Activated CD4-positive, alpha-beta T cell treated with anti-CD3 and anti-CD28 coated beads for 4 hours (primary cell): ENCODE measurements at regions not wholly inside any gene's neighbourhood (a gene's known extent, or its start where the extent isn't known, plus 50 kb on each side); places are given as distances from the start of the nearest gene placed in this dataset.
"Not testable (repeated sequence)": the region's sequence is repeated elsewhere in the genome, so short reads cannot be mapped to it uniquely, and the experiment has no call there.

Source experiments
- DNase-seq, 2 donors: peaks; one replicate each; pipeline ENCODE4 v3.0.0-alpha.2; 2020

GRCh38 chr3:21995079-21995607, 244.1 kb upstream of the ZNF385D start:
- DNase-seq: no peak

DNA sequence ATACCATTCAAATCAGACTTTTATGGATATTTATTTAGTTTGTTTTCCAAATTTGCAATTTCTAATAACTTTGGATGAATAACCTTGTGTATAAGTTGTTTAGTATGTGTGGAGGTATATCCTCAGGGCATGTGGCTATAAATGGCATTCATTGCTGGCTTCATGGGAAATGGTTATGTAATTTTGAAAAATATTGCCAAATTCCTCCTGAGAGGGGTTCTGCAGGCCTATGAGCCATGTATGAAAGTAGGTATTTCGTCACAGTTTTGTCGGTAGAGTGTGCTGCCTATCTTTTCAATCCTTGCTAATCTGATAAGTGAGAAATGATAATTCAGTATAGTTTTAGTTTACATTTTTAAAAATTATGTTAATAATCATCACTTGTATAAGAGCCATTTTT, 256.4 kb upstream of the ZNF385D start:
- no peak for DNase-seq

DNA sequence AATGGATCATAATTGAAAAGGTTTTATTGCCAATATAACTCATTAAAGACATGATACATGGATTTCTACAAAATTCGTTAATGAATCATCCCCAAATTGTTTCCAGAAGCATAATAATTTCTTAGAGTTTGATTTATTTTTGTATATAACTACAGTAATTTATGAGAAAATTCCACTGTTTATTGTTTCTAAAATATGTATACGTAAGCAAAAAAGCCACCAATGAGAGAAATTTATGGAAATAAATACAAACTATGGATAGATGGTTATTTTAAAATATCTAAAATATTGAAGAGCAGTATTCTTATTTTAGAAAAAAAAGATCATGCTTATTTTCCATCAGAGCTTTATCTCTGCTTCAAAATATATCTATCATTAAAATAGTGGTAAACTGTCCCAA, 260.0 kb upstream of the ZNF385D start:
- no peak for DNase-seq

GRCh38 chr3:22012471-22012870, 261.5 kb upstream of the ZNF385D start:
- DNase-seq: no peak

DNA sequence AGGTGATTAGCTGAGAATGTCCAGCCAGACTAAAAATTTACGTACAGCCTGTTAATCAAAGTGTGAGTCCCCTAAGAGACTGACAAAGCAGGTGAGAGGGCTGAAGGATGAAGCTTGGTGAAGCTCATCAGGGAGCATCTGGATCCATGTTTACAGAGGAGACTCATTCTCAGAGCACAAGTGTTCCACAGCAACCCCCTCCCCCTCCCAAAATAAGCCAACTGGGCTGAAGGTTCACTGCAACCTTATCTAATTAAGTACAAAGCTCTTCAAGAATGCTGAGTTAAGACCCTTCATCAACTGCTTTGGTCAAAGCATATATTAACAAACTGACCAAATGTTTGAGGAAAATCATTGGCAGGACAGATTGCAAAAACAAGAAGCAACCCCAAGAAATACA, 262.6 kb upstream of the ZNF385D start:
- DNase-seq: no peak

DNA sequence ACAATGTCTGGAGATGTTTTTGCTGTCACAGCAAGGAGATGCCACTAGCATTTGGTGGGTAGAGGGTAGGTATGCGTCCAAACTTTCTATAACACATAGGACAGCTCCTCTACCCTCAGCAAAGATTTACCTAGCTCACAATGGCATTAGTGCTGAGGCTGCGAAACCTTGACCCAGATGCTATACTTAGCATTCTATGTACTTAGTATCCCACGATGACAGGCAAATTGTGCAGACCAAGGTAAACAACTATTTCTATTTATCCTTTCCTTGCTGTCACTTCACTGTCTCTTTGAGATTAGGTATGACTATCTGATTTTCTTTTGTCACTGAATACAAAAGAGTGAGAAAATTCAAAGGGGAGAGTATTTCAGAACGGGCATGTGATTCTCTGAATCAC, 265.2 kb upstream of the ZNF385D start:
- no peak for DNase-seq

DNA sequence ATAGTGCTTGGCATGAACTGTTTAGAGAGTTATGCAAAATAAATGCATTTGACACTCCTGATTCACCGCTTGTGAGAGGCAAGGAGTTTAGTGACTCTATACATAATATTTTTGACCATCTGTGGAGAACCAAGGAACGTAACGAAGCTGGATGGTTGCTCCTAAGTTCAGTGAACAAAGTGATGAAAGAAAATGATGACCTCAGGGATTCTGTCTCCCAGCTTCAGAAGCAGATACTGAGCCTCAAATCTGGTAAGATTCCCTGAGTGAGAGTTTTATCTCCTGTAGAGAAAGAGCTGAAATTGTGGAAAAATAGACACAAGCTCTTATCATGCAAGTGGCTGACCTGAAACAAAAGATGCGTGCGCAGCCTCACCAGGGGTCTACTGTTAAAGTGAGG, 273.6 kb upstream of the ZNF385D start:
- not testable (repeated sequence) for DNase-seq

DNA sequence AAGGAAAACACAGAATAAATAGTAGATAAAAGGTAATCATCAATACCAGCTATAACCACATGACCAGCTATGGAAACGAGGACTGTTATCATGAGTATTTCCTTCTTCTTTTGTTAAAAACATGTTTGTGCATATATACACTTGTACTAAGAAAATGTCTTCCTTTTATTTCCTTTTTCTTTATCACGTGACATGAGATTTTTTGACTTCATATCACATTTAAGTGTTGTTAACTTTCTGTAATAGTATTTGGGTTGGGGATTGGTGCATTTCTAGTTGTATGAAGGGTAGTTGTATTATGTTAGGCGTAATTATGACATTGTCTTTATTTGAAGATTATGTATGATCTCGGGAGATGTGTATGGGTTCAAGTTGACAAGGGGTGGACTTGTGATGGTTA, 278.5 kb upstream of the ZNF385D start:
- no peak for DNase-seq

DNA sequence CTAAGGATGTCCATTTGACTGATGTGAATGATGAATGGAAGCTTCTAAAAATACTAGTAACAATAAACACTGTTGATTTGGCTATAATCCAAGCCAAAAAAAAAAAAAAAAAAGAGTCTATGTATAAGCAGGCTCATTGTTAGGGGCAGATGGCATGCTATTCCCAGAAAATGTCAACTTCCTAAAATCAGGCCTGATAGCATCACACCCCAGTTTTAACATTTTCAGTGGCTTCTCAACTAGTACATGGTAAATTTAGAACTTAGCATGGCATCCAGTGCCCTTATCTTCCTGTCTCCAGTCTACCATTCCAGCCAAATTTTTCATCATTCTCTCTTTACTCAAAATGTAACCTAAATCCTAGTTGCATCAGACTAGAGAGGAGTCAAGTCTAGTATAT, 288.2 kb upstream of the ZNF385D start:
- DNase-seq: no peak

DNA sequence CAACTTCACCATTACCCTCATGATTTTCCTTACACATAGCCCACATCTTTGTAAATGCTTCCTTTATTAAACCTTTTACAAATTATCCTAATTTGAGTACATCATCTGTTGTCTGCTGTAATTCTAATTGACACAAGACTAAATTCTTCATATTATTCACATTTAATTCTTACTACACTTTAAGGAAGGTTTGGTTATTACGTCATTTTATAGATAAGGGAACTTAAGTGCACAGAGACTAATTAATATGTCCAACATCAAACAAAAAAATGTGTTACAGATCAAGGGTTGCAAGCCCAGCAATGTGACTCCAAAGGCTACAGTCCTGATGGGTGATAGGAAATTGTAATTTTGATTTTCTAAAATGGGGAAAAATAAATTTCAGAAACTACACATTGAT, 289.1 kb upstream of the ZNF385D start:
- DNase-seq: no peak

GRCh38 chr3:22045882-22046281, 294.9 kb upstream of the ZNF385D start:
- DNase-seq: no peak

DNA sequence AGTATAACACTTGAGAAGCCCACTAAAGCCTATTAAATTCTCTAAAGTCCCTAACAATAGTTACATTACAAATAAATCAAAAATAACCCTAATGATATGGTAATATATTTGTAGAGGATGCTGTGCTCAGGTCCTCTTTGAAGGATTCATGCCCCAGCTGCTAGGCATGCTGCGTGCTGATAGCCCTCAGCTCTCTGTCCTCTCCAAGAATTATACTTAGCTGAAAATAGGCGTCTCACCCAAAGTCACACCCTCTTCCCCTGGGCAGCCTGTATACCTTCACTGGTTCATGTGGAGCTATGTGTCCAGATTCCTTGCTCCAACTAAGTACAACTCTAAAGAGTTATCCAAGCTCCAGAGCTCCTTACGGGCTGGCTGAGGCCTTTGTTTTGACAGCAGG, 312.5 kb upstream of the ZNF385D start:
- no peak for DNase-seq

DNA sequence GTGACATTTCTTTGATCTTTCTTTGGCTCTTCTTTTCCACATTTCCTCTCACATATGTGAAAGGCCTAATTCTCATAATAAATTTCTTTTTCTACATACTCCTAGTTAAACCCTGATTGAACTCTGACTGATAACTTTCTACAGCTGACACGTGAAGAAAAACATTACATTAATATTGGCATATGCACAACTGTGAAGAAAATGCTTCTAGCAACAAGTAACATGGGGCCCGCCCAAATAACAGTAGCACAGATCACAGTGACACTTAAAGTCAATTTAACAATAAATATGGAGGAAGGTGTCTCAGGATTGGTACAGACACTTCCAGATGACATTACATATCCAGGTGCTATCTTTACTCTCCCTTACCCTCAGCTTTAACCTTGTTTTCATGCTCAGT, 317.6 kb upstream of the ZNF385D start:
- DNase-seq: no peak

- DNase-seq: no peak
Measured at GRCh38 chr3:22088204-22088603, 337.2 kb upstream of the ZNF385D start.

GRCh38 chr3:22089284-22089683, 338.3 kb upstream of the ZNF385D start:
- DNase-seq: no peak

DNA sequence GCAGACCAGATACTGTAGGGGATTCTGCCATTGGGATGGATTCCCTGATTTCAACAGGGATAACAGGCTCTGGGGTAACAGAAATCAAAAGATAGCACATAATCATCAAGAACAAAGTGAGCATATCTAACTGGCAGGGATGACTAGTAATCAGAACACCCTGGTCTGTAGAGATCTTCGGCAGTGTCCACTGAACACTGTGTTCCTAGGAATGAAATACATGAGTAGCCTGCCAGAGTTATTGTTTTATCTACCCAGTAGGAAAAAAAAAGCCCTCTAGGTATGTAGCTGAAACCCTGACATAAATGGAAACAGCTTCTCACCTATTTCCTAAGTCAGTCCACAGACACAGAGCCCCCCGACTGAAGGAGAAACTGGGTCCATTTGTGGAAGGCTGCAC, 340.3 kb upstream of the ZNF385D start:
- DNase-seq: no peak

GRCh38 chr3:22098021-22098420, 347.0 kb upstream of the ZNF385D start:
- no peak for DNase-seq

DNA sequence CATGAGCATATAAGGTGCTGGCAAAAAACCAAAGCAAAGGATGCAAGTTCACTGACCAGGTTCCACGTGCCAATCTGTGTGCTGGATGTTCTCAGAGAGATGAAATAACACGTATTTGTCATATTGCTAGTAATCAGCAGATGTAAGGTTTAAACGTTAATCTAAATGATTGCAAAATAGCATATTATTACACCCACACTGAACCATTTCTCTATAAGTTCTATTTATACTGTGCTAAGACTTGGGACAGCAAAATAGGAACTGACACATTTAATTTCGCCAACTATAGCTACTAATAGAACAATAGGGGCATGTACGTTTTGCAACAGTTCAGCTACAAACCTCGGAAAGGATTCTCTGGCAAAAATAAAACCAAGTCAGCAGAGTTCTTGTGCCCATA, 350.3 kb upstream of the ZNF385D start:
- DNase-seq: no peak

- DNase-seq: no peak
Measured at GRCh38 chr3:22101811-22102210, 350.8 kb upstream of the ZNF385D start.

DNA sequence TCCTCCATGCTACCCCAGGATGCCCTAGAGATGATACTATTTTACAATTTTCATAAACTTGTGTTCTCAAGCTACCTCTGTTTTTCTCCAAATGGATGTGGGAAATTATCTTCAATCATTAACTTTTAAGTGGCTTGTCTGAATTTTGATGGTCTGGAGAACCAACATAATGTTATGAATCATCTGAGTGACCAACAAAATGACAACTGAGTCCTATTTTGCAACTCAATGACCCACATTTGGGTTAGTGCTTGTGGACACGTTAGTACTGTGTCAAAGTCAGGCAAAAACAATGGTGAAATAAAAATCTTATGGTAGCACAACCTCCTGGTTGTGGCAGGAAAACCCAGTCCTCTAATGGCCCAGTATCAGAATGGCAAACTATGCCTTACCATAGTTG, 352.4 kb upstream of the ZNF385D start:
- DNase-seq: no peak

DNA sequence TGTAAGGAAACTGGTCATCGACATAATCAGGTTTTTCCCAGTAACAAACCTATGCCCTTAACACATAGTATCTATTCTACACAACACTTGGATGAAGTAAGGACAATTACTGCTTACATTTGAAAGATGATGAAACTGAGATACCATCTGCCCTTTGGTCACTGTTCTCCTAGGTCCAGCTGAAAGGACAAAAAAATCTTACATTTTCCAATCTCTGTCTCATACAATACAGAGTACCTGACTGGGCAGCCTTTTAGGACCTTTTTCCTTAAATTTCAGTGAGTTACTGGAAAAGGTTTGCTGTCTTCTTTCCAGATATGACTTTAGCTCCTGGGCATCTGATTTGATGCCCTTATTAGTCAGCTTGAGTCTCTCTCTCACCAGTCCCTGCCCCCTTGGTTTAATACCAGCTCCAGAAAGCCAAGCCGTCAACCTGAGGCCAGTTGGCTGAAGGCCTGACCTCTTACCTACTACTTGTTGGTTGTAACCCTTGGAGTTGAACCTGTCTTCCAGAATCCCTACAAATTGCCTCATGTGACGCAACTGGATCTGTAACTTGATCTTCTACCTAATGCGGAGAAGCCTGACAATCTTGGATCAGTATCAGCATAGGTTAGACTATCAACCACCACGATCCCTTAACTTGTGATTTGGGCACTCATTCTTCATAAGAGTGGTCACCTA, 355.3 kb upstream of the ZNF385D start:
- DNase-seq: no peak

GRCh38 chr3:22111226-22111625, 360.2 kb upstream of the ZNF385D start:
- DNase-seq: no peak

DNA sequence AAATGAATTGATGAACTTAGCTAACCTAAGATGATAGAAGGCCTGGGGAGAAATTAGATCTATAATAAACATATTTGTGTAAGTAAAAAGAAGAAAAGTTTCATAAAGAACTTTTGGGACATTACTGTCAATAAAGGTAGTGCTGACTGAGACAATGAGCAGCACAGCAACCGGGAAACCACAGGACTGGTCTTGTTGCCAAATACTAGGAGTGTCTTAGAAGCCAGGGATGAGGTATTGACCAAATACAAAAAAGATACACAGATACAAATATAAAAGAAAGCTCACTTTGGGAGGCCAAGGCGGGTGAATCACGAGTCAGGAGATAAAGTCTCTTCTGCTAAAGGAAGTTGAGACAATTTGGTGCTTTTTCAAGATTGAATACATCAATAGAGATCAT, 362.4 kb upstream of the ZNF385D start:
- DNase-seq: no peak

- no peak for DNase-seq
Measured at GRCh38 chr3:22115581-22115980, 364.6 kb upstream of the ZNF385D start.

- DNase-seq: no peak
Measured at GRCh38 chr3:22117091-22117490, 366.1 kb upstream of the ZNF385D start.
